Neuron (in vitro differentiated cells): ENCODE measurements at regions not wholly inside any gene's neighbourhood (a gene's known extent, or its start where the extent isn't known, plus 50 kb on each side); places are given as distances from the start of the nearest gene placed in this dataset.

ENCODE experiments used
- H2AFZ ChIP-seq: one replicate; pipeline ENCODE4 v1.6.1; 2013; ENCODE audit warnings: low read depth, mild to moderate bottlenecking, inconsistent platforms, low read length, moderate library complexity
- H3K27me3 ChIP-seq: one replicate; pipeline ENCODE4 v1.6.1; 2013; ENCODE audit warnings: low read length; ENCODE audit not compliant: insufficient read depth
- H3K36me3 ChIP-seq: one replicate; pipeline ENCODE4 v1.6.1; 2013; ENCODE audit warnings: low read length; ENCODE audit not compliant: insufficient read depth
- H3K4me1 ChIP-seq: one replicate; pipeline ENCODE4 v1.6.1; 2013; ENCODE audit warnings: low read length; ENCODE audit not compliant: insufficient read depth
- H3K4me3 ChIP-seq: 2 replicates; pipeline ENCODE4 v1.5.1; 2013; ENCODE audit warnings: mild to moderate bottlenecking, low read length, moderate library complexity
- H3K9me3 ChIP-seq: one replicate; pipeline ENCODE4 v1.6.1; 2013; ENCODE audit warnings: low read length

DNA sequence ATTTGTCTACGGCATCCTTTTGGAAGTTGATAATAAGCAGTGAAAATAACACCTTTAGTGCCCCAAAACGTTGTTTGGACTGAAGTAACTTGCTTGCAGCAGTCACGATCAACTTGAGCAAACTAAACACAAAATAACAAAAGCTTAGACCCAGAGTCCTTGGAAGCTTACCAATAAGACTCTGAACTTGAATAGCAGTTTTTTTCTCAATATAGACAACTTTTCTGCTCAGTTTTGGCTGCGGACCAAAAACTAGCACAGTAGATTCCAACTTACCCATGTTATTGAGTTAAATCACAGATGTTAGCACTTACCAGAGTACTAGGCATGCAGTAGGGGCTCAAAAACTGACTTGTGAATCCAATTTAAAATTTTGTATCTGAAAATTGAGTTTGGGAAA lies 746.9 kb downstream of the PCDH19 start:
- H3K36me3 ChIP-seq, result no peaks in the 10 kb centered on the region
- no peaks in the 10 kb centered on the region for H3K4me1 ChIP-seq
- no peaks in the 10 kb centered on the region for H3K27me3 ChIP-seq
- H3K9me3 ChIP-seq, result no peaks in the 10 kb centered on the region
- H2AFZ ChIP-seq, result no peak overlapping the region
- no peak overlapping the region for H3K4me3 ChIP-seq

DNA sequence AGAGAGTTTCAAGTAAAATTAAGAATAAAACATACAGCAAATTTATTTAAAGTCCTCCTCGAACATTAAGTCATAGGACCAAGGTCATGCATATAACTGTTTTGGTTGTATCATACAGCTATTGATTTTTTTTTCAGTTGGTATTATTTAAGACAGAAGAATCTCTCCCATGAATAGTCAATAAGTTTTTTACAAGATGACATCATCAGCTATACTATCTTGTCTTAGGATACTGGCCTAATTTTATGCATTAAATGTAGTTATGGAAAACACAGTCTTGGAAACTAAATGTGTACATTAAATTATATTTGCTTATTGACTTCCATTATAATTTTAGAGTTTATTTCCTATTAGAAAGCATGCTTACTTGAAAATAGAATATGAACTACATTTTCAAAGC lies 755.9 kb downstream of the PCDH19 start:
- H3K4me1 ChIP-seq, result no peaks in the 10 kb centered on the region
- H2AFZ ChIP-seq, result no peak overlapping the region
- H3K27me3 ChIP-seq, result no peaks in the 10 kb centered on the region
- no peaks in the 10 kb centered on the region for H3K9me3 ChIP-seq
- no peaks in the 10 kb centered on the region for H3K36me3 ChIP-seq
- H3K4me3 ChIP-seq, result no peak overlapping the region

DNA sequence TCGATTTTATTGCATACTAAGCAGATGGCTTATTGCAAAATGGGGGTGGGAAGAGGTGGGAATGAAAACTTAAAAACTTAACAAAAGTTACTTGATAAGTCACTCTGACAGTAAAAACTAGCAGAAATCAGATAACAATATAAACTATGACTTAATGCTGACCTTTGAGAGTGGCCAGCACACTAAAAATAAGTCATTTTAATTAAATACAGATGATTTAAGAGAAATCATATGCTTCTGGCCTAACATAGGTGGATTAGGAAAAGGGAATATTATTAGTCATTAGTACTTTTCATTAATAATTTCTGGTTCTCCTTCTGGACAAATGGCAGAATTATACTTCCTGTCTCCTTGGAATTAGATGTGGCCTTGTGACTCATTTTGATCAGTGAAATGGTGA lies 756.7 kb downstream of the PCDH19 start:
- H3K27me3 ChIP-seq, result no peaks in the 10 kb centered on the region
- H2AFZ ChIP-seq, result no peak overlapping the region
- H3K9me3 ChIP-seq, result no peaks in the 10 kb centered on the region
- no peaks in the 10 kb centered on the region for H3K36me3 ChIP-seq
- H3K4me3 ChIP-seq, result no peak overlapping the region
- no peaks in the 10 kb centered on the region for H3K4me1 ChIP-seq

DNA sequence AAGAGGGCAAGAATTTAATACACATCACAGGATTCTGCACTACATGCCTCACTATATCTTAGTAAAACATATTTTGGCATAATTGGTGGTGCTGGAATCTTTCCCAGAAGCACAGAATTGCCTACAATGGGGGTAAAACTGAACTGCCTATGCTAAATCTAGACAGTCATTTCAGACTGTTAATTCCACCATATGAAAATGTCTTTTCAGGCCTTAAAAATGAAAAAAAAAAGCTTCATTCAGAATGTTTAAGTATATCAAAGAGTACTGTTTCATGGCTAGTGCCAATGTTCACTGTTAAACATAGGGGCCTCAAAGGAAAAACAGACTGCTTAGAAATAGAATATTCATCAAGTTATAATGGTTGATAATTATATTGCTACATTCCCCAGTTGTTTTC lies 797.0 kb downstream of the PCDH19 start:
- no peaks in the 10 kb centered on the region for H3K36me3 ChIP-seq
- H3K27me3 ChIP-seq, result no peaks in the 10 kb centered on the region
- H3K4me3 ChIP-seq, result no peak overlapping the region
- no peaks in the 10 kb centered on the region for H3K9me3 ChIP-seq
- H3K4me1 ChIP-seq, result no peaks in the 10 kb centered on the region
- H2AFZ ChIP-seq, result no peak overlapping the region

DNA sequence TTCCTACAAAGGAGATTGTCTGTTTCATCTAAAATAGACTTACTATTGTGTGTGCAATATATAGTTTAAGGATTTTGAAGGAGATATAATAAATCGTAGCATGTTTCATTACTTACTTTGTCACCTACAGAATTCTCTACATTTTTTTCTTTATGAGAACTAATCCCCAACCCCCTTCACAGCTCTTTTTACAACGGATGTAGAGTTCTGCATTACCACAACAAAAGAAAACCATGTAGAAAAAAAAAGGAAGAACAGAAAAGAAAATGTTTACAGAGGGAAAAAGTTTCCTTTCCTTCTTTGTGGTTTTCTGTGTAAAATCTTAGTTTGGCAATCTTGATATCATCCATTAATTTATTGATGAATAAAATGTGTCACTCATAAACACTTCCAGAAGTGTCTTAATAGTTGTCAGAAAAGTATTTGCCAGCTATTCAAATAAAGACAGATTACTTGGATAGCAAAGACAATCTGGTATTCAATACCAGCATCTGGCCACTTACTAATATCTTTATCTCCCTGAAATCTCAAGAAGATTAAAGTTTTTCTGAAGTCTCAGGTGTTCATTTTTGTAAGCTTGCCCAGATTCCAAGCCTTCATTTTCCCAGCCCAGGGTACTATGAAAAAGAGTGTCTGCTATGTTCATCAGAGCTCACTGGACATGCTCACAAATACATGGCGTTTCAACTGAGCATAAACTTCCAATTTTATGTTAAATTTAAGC lies 806.8 kb downstream of the PCDH19 start:
- Histone ChIP-seq H3K9me3 (no peaks in the 10 kb centered on the region), H2AFZ (no peak overlapping the region)

DNA sequence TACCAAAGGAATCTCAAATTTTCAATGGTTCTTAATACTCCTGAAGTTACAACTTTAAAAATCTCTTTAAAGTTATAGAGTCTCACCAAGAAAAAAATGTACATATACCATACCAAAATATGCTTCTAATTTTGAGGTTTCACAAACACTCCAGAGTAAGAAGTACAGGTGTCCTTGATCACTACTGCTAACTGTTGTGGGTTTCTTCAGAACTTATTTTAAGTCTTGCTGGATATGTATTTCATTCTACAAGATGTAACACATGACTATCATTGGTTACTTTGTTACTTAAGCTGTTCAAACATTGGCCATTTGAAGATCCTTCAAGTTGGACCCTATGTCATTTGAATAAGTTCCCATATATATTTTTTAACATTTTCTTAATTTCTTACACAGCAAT lies 808.0 kb downstream of the PCDH19 start:
- Histone ChIP-seq H3K27me3 (no peaks in the 10 kb centered on the region), H3K36me3 (no peaks in the 10 kb centered on the region), H3K4me3 (no peak overlapping the region), H2AFZ (no peak overlapping the region), H3K4me1 (peaks cover 10% of the 10 kb centered on the region), H3K9me3 (no peaks in the 10 kb centered on the region)

More for the DNA sequence above, 806.8 kb downstream of the PCDH19 start:
- H3K27me3 ChIP-seq, result no peaks in the 10 kb centered on the region
- no peak overlapping the region for H3K4me3 ChIP-seq
- H3K36me3 ChIP-seq, result no peaks in the 10 kb centered on the region
- H3K4me1 ChIP-seq, result peaks cover 10% of the 10 kb centered on the region

DNA sequence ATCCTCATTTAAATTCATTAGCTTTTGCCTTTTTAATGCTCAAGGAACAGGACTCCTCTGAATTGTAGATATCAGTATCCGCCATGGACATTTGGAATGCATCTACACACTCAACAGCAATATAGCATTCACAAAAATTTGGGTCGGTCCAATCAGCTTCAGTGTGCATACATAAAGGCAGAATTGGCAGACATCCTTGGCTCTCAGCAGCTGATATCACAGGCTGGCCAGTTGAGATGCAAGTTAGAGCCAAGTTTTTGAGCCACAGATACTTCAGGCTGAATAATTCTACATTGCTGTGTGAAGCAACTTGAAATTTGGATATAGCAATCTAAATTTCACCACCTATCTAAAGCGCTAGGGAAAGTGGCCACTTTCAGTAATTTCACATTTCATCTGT lies 821.1 kb downstream of the PCDH19 start:
- no peak overlapping the region for H3K4me3 ChIP-seq
- H3K27me3 ChIP-seq, result no peaks in the 10 kb centered on the region
- H3K9me3 ChIP-seq, result no peaks in the 10 kb centered on the region
- no peaks in the 10 kb centered on the region for H3K36me3 ChIP-seq
- H3K4me1 ChIP-seq, result no peaks in the 10 kb centered on the region
- no peak overlapping the region for H2AFZ ChIP-seq

DNA sequence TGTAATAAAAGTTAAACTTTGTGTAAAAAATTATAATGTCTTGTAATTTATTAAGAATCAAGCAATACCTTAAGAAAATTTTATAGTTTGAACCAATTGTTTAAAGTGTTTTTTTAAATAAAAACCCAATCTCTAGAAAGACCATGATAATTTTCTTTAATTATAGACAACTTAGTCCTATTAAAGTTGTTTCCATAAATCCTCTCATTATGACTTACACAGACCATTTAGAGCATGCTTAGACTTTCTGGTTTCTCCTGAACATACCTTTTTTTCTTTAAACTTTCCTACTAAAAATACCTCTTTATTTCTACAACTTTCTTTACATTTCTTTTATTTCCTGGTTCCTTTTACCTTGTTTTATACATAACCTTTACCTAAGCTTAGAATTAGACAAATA lies 837.4 kb downstream of the PCDH19 start:
- H3K27me3 ChIP-seq, result no peaks in the 10 kb centered on the region
- H3K4me3 ChIP-seq, result no peak overlapping the region

DNA sequence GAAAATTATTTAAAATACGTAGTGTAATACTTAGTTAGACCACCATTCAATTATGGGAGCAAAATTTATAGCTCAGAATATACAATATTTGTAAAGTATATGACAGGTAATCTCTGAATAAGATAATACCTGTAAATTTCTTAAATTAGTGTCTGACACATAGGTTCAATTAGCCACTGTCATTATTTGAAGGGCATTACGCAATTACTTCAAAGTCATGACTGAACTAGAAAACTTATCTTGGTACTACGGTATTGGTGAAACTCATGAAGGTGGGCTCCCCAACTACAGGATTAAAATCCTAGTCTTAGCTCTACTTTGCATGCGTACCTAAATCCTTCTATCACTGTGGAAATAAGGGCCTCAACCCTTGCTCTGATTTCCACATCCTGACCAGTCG lies 860.7 kb downstream of the PCDH19 start:
- Histone ChIP-seq H3K9me3 (no peaks in the 10 kb centered on the region), H2AFZ (no peak overlapping the region), H3K4me1 (no peaks in the 10 kb centered on the region), H3K36me3 (no peaks in the 10 kb centered on the region), H3K4me3 (no peak overlapping the region), H3K27me3 (no peaks in the 10 kb centered on the region)

More for the DNA sequence above, 837.4 kb downstream of the PCDH19 start:
- no peaks in the 10 kb centered on the region for H3K4me1 ChIP-seq
- H2AFZ ChIP-seq, result no peak overlapping the region
- H3K36me3 ChIP-seq, result no peaks in the 10 kb centered on the region
- no peaks in the 10 kb centered on the region for H3K9me3 ChIP-seq

DNA sequence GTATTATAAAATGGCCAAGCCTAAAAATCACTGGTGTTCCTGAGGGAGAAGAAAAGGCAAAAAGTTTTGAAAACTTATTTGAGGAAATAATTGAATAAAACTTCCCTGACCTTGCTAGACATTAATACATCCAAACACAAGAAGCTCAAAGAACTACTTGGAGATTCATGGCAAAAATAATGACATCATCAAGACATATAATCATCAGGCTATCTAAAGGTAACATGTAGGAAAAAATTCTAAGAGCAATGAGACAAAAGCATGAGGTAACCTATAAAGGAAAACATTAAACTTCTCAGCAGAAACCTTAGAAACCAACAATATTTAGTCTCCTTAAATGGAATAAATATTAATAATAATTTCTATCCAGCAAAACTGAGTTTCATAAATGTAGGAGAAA lies 887.6 kb downstream of the PCDH19 start:
- H3K4me3 ChIP-seq, result no peak overlapping the region
- no peaks in the 10 kb centered on the region for H3K9me3 ChIP-seq
- no peaks in the 10 kb centered on the region for H3K36me3 ChIP-seq
- no peaks in the 10 kb centered on the region for H3K4me1 ChIP-seq
- H2AFZ ChIP-seq, result no peak overlapping the region
- no peaks in the 10 kb centered on the region for H3K27me3 ChIP-seq

DNA sequence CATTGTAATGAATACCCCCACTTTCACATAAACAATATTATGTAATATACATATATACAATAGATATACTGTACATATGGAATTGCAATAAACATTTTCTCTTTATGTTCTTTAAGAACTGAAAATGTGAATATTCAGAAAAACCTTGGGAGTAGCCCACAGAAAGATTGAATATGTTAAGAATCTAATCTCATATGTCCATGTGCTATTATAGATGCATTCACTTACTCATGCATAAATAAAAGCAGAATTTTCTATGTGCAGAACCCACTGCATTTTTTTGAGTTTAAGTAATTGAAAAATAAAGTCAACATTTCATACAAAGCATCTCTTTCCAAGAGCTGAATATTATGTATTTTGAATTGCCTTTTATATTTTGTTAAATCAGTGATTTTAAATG lies 902.3 kb downstream of the PCDH19 start:
- no peaks in the 10 kb centered on the region for H3K9me3 ChIP-seq
- no peak overlapping the region for H3K4me3 ChIP-seq
- H3K36me3 ChIP-seq, result no peaks in the 10 kb centered on the region
- H3K4me1 ChIP-seq, result no peaks in the 10 kb centered on the region
- H3K27me3 ChIP-seq, result no peaks in the 10 kb centered on the region
- H2AFZ ChIP-seq, result no peak overlapping the region

DNA sequence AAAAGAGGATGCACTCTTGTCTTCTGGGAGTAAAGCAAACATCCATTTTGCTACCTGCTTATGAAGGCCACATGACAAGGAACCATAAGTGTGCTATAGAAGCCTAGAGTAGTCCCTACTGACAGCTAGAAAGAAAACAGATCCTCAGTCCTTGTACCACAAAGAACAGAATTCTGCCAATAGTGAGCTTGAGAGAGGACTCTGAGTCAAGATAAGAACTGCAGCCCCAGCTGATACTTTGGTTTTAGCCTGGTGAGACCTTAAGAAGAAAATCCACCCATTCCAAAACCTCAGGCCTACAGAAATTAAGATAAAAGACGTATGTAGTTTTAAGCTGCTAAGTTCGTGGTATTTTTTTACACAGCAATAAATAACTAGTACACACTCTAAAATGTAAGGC lies 914.6 kb downstream of the PCDH19 start:
- no peaks in the 10 kb centered on the region for H3K4me1 ChIP-seq
- H3K4me3 ChIP-seq, result no peak overlapping the region
- no peak overlapping the region for H2AFZ ChIP-seq
- H3K9me3 ChIP-seq, result no peaks in the 10 kb centered on the region
- H3K36me3 ChIP-seq, result no peaks in the 10 kb centered on the region
- H3K27me3 ChIP-seq, result no peaks in the 10 kb centered on the region

DNA sequence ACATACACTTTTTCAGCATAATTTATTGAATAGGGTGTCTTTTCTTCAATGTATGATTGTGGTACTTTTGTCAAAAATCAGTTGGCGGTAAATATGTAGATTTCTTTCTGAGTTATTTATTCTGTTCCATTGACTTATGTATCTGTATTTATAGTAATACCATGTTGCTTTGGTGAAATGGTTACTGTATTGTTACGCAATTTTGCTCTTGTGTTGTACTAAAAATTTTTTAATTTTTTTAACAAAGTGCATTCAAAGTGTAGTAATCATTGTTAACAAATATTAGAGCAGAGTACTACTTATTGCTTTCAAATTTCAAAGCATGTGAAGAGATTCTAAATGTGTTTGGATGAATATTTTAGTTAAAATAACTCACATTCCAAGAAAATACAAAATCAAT lies 915.4 kb downstream of the PCDH19 start:
- Histone ChIP-seq H2AFZ (no peak overlapping the region), H3K36me3 (no peaks in the 10 kb centered on the region), H3K27me3 (no peaks in the 10 kb centered on the region), H3K4me3 (no peak overlapping the region), H3K9me3 (no peaks in the 10 kb centered on the region), H3K4me1 (no peaks in the 10 kb centered on the region)

DNA sequence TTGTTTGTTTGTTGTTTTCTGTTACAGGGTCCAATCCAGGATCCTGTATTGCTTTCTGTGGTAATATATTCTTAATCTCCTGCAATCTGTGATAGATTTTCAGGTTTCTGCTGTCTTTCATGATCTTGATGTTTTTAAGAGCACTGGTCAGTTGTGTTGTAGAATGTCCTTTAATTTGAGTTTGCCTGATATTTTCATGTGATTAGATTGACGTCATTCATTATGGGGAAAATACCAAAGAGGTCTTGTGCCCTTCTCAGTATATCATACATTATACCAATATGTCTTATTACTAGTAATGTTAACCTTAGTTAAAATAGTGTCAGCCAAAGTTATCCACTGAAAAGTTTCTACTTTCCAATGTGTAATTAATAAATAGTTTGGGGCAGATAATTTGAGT lies 929.3 kb downstream of the PCDH19 start:
- H3K9me3 ChIP-seq, result no peaks in the 10 kb centered on the region
- H2AFZ ChIP-seq, result no peak overlapping the region
- no peaks in the 10 kb centered on the region for H3K27me3 ChIP-seq
- no peak overlapping the region for H3K4me3 ChIP-seq
- H3K4me1 ChIP-seq, result no peaks in the 10 kb centered on the region
- H3K36me3 ChIP-seq, result no peaks in the 10 kb centered on the region
